ENCODE measurements at regions not wholly inside any gene's neighbourhood (a gene's known extent, or its start where the extent isn't known, plus 50 kb on each side); places are given as distances from the start of the nearest gene placed in this dataset.

- Histone ChIP-seq H3K27ac (ENCODE audit: poor library complexity, severe bottlenecking) (no peak overlapping the region), H3K36me3 (ENCODE audit: low read depth) (no peaks in the 10 kb centered on the region), H3K9me3 (ENCODE audit: severe bottlenecking) (no peaks in the 10 kb centered on the region), H3K4me3 (ENCODE audit: severe bottlenecking) (no peak overlapping the region), H3K27me3 (ENCODE audit: insufficient read depth, poor library complexity, severe bottlenecking) (peaks cover 7% of the 10 kb centered on the region), H3K4me1 (ENCODE audit: insufficient read depth, poor library complexity, severe bottlenecking) (no peaks in the 10 kb centered on the region)
- ATAC-seq (ENCODE audit: low read depth) (no peak), DNase-seq (ENCODE audit: low spot score) (no peak)
- TF ChIP-seq CTCF (IDR thresholded peaks at IDR 0.05; ENCODE audit: poor library complexity, severe bottlenecking), result no peak
Measured at GRCh38 chr2:41410011-41410410, 637.8 kb upstream of the PKDCC start.

DNA sequence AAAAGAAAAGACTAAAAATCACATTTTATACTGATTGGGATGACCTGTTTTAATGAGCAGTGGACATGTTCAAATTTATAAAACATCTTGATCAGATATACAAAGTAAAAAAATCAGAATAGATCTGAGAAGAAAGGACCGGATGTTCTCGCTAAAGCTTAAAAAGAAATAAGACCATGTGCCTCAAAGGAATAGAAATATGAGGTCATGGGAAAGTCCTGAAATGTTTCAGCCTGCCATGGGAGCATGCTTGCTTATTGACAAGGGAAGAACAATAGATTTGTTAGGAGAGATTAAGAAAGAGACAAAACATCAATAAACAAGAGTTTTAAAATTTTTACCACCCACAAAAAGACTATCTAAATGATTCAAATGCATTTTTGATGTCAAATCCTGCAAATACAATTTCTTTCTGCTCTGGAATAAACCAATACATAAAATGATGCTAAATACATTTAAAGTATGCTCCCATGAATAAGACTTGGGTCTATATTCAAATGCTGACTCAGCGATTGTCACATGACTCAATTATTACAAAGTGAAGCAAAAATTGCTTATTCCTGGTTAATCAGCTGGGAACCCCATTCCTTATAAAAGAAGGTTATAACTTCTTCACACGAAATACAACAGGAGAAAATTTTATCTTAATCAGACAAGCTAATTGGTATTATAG is 633.9 kb upstream of the PKDCC start:
- no peaks in the 10 kb centered on the region for H3K36me3 ChIP-seq (ENCODE audit: low read depth)
- ATAC-seq (ENCODE audit: low read depth), result no peak
- H3K4me3 ChIP-seq (ENCODE audit: severe bottlenecking), result no peak overlapping the region

GRCh38 chr2:41414486-41415230 is 633.2 kb upstream of the PKDCC start:
- H3K9me3 ChIP-seq (ENCODE audit: severe bottlenecking), result no peaks in the 10 kb centered on the region
- DNase-seq (ENCODE audit: low spot score) (no peak), ATAC-seq (ENCODE audit: low read depth) (peak; percentile 33; the same call in 1 of the 3 replicates)
- H3K36me3 ChIP-seq (ENCODE audit: low read depth), result no peaks in the 10 kb centered on the region
- no peaks in the 10 kb centered on the region for H3K4me1 ChIP-seq (ENCODE audit: insufficient read depth, poor library complexity, severe bottlenecking)
- no peak overlapping the region for H3K4me3 ChIP-seq (ENCODE audit: severe bottlenecking)
- no peak overlapping the region for H3K27ac ChIP-seq (ENCODE audit: poor library complexity, severe bottlenecking)
- H3K27me3 ChIP-seq (ENCODE audit: insufficient read depth, poor library complexity, severe bottlenecking), result peaks cover 2% of the 10 kb centered on the region
- peak; percentile 40 for TF ChIP-seq CTCF (IDR thresholded peaks at IDR 0.05; ENCODE audit: poor library complexity, severe bottlenecking)

More for the DNA sequence above, 633.9 kb upstream of the PKDCC start:
- no peak for TF ChIP-seq CTCF (IDR thresholded peaks at IDR 0.05; ENCODE audit: poor library complexity, severe bottlenecking)
- DNase-seq (ENCODE audit: low spot score), result no peak
- Histone ChIP-seq H3K27ac (ENCODE audit: poor library complexity, severe bottlenecking) (no peak overlapping the region), H3K9me3 (ENCODE audit: severe bottlenecking) (no peaks in the 10 kb centered on the region), H3K27me3 (ENCODE audit: insufficient read depth, poor library complexity, severe bottlenecking) (no peaks in the 10 kb centered on the region), H3K4me1 (ENCODE audit: insufficient read depth, poor library complexity, severe bottlenecking) (no peaks in the 10 kb centered on the region)

GRCh38 chr2:41417511-41417910 is 630.3 kb upstream of the PKDCC start:
- Histone ChIP-seq H3K27ac (ENCODE audit: poor library complexity, severe bottlenecking) (no peak overlapping the region), H3K4me3 (ENCODE audit: severe bottlenecking) (no peak overlapping the region), H3K27me3 (ENCODE audit: insufficient read depth, poor library complexity, severe bottlenecking) (peaks cover 4% of the 10 kb centered on the region), H3K4me1 (ENCODE audit: insufficient read depth, poor library complexity, severe bottlenecking) (no peaks in the 10 kb centered on the region), H3K9me3 (ENCODE audit: severe bottlenecking) (no peaks in the 10 kb centered on the region), H3K36me3 (ENCODE audit: low read depth) (no peaks in the 10 kb centered on the region)
- no peak for DNase-seq (ENCODE audit: low spot score)
- no peak for ATAC-seq (ENCODE audit: low read depth)
- no peak for TF ChIP-seq CTCF (IDR thresholded peaks at IDR 0.05; ENCODE audit: poor library complexity, severe bottlenecking)

GRCh38 chr2:41420219-41420618 is 627.6 kb upstream of the PKDCC start:
- no peaks in the 10 kb centered on the region for H3K9me3 ChIP-seq (ENCODE audit: severe bottlenecking)
- no peak for TF ChIP-seq CTCF (IDR thresholded peaks at IDR 0.05; ENCODE audit: poor library complexity, severe bottlenecking)

More at GRCh38 chr2:41420219-41420618, 627.6 kb upstream of the PKDCC start:
- Histone ChIP-seq H3K4me3 (ENCODE audit: severe bottlenecking) (no peak overlapping the region), H3K27ac (ENCODE audit: poor library complexity, severe bottlenecking) (no peak overlapping the region), H3K36me3 (ENCODE audit: low read depth) (no peaks in the 10 kb centered on the region), H3K4me1 (ENCODE audit: insufficient read depth, poor library complexity, severe bottlenecking) (no peaks in the 10 kb centered on the region), H3K27me3 (ENCODE audit: insufficient read depth, poor library complexity, severe bottlenecking) (peaks cover 4% of the 10 kb centered on the region)
- ATAC-seq (ENCODE audit: low read depth) (no peak), DNase-seq (ENCODE audit: low spot score) (no peak)

Measured in RWPE2 (cell line).